Calu3 (cell line): ENCODE measurements at regions not wholly inside any gene's neighbourhood (a gene's known extent, or its start where the extent isn't known, plus 50 kb on each side); places are given as distances from the start of the nearest gene placed in this dataset.

Experiments
- BruUV-seq: library from RNA; stranded (reverse); fragments of 400-500 nt; replicated peaks from 2 replicates; lab custom pipeline; 2021; lab: Mats Ljungman, UMichigan
- CTCF ChIA-PET: fragments of 300-600 bp; sonication (Branson Sonifier 250); formaldehyde crosslinking; loops from one replicate; lab custom pipeline; 2022; ENCODE audit warnings: antibody characterized with exemption; lab: Charles Lee
- DNase-seq: peaks from one replicate; pipeline ENCODE4 v3.0.0; 2022
- H3K27ac Mint-ChIP-seq: one replicate; pipeline ENCODE4 v1.8.0; 2022; ENCODE audit warnings: mixed read lengths; ENCODE audit not compliant: unreplicated experiment
- H3K27me3 Mint-ChIP-seq: one replicate; pipeline ENCODE4 v1.8.0; 2022; ENCODE audit warnings: mixed read lengths; ENCODE audit not compliant: unreplicated experiment
- H3K36me3 Mint-ChIP-seq: one replicate; pipeline ENCODE4 v1.8.0; 2022; ENCODE audit warnings: mild to moderate bottlenecking, moderate library complexity, mixed read lengths; ENCODE audit not compliant: insufficient read depth, unreplicated experiment
- H3K4me1 Mint-ChIP-seq: one replicate; pipeline ENCODE4 v1.8.0; 2022; ENCODE audit warnings: mild to moderate bottlenecking, low read depth, mixed read lengths; ENCODE audit not compliant: unreplicated experiment
- H3K4me3 Mint-ChIP-seq: one replicate; pipeline ENCODE4 v1.8.0; 2022; ENCODE audit warnings: mild to moderate bottlenecking, low read depth, moderate library complexity, mixed read lengths; ENCODE audit not compliant: unreplicated experiment
- H3K9me3 Mint-ChIP-seq: one replicate; pipeline ENCODE4 v1.8.0; 2022; ENCODE audit warnings: low read depth, mixed read lengths; ENCODE audit not compliant: unreplicated experiment
- CTCF ChIP-seq: fragments of 200-600 bp; IDR thresholded peaks from one replicate; pipeline ENCODE4 v1.8.0; 2022; ENCODE audit warnings: antibody characterized with exemption; ENCODE audit not compliant: unreplicated experiment
- intact Hi-C: fragments of 100-400 bp; cut with micrococcal nuclease; formaldehyde crosslinking; loops from one replicate; pipeline ENCODE4 v1.10.0; 2022; ENCODE audit not compliant: unreplicated experiment

GRCh38 chr1:30382496-30382895 lies 340.9 kb downstream of the MATN1 start:
- CTCF ChIA-PET, result no interaction called here
- H3K4me1 Mint-ChIP-seq, result peaks cover 12% of the 10 kb centered on the region
- H3K36me3 Mint-ChIP-seq, result peaks cover 4% of the 10 kb centered on the region
- no peak overlapping the region for H3K27ac Mint-ChIP-seq
- no peak for TF ChIP-seq CTCF
- no peaks in the 10 kb centered on the region for H3K9me3 Mint-ChIP-seq
- H3K4me3 Mint-ChIP-seq, result no peak overlapping the region
- no peak for DNase-seq
- intact Hi-C loops, result no loop called here
- BruUV-seq, result no TSS peak
- peaks cover 86% of the 10 kb centered on the region for H3K27me3 Mint-ChIP-seq

GRCh38 chr1:30381671-30382365 lies 341.6 kb downstream of the MATN1 start:
- Mint-ChIP-seq H3K9me3 (no peaks in the 10 kb centered on the region), H3K27ac (no peak overlapping the region), H3K36me3 (peaks cover 4% of the 10 kb centered on the region), H3K4me1 (peaks cover 12% of the 10 kb centered on the region), H3K27me3 (peaks cover 86% of the 10 kb centered on the region), H3K4me3 (no peak overlapping the region)
- CTCF ChIA-PET, result interaction anchor here (0.7 kb wide), 1 partner anchor 28 kb away, joined by 3 read pairs; no protein-coding TSS in a partner anchor
- BruUV-seq, result no TSS peak
- no peak for TF ChIP-seq CTCF
- intact Hi-C loops, result no loop called here
- no peak for DNase-seq

- peaks cover 86% of the 10 kb centered on the region for H3K27me3 Mint-ChIP-seq
- CTCF ChIA-PET, result interaction anchor here (0.6 to 1.7 kb wide), 4 partner anchors 22 to 304 kb away, joined by 3 to 6 read pairs (median 4); no protein-coding TSS in a partner anchor
- no peak overlapping the region for H3K27ac Mint-ChIP-seq
- no peak for DNase-seq
- no peak overlapping the region for H3K4me3 Mint-ChIP-seq
- intact Hi-C loops, result no loop called here
- no peak for TF ChIP-seq CTCF
- no TSS peak for BruUV-seq
- peaks cover 12% of the 10 kb centered on the region for H3K4me1 Mint-ChIP-seq
- H3K36me3 Mint-ChIP-seq, result peaks cover 4% of the 10 kb centered on the region
- no peaks in the 10 kb centered on the region for H3K9me3 Mint-ChIP-seq
These were observed 342.1 kb downstream of the MATN1 start for GRCh38 chr1:30381266-30381665.

- intact Hi-C loops, result no loop called here
- CTCF ChIA-PET, result interaction anchor here (0.6 to 1.7 kb wide), 17 partner anchors 9 to 686 kb away, joined by 3 to 8 read pairs (median 4); no protein-coding TSS in a partner anchor
- H3K4me3 Mint-ChIP-seq, result no peak overlapping the region
- peaks cover 86% of the 10 kb centered on the region for H3K27me3 Mint-ChIP-seq
- no peak overlapping the region for H3K27ac Mint-ChIP-seq
- H3K4me1 Mint-ChIP-seq, result peaks cover 12% of the 10 kb centered on the region
- peak; percentile 5 for TF ChIP-seq CTCF
- no peak for DNase-seq
- no TSS peak for BruUV-seq
- peaks cover 4% of the 10 kb centered on the region for H3K36me3 Mint-ChIP-seq
- H3K9me3 Mint-ChIP-seq, result no peaks in the 10 kb centered on the region
These were observed 342.8 kb downstream of the MATN1 start for GRCh38 chr1:30380625-30380984.
